ENCODE measurements at regions not wholly inside any gene's neighbourhood (a gene's known extent, or its start where the extent isn't known, plus 50 kb on each side); places are given as distances from the start of the nearest gene placed in this dataset.

GRCh38 chr18:31227497-31228229 lies 65.0 kb upstream of the DSC1 start:
- H2AFZ ChIP-seq (ENCODE audit: insufficient read depth, low read depth, low read length, poor library complexity, severe bottlenecking) = no peak overlapping the region
- Mint-ChIP-seq H3K4me1 (no peaks in the 10 kb centered on the region), H3K27me3 (ENCODE audit: low read depth in 3 of 3) (peaks cover 2 to 5% (median 4%) of the 10 kb centered on the region in 3 donors), H3K27ac (no peak overlapping the region), H3K36me3 (no peaks in the 10 kb centered on the region), H3K4me3 (no peak overlapping the region), H3K9me3 (peaks cover 0 to 5% (median 0%) of the 10 kb centered on the region in 7 donors)
- DNase-seq = no peak
- WGBS (ENCODE audit: insufficient coverage) = 100% methylated on average over 1 of the region's 1 CpG
- TF ChIP-seq CTCF (IDR thresholded peaks at IDR 0.05) = no peak
- H3K9me3 ChIP-seq (replicated peaks in 1 of 2; ENCODE audit: control insufficient read depth in 1 of 2, insufficient read depth in 1 of 2, low read length in 2 of 2) = no peaks in the 10 kb centered on the region
- no peaks in the 10 kb centered on the region for H3K36me3 ChIP-seq (replicated peaks in 1 of 2; ENCODE audit: control insufficient read depth in 1 of 2, insufficient read depth in 2 of 2, low read length in 2 of 2)
- H3K27me3 ChIP-seq (ENCODE audit: control insufficient read depth in 2 of 2, insufficient read depth in 2 of 2, low read length in 2 of 2) = no peaks in the 10 kb centered on the region
- no peak overlapping the region for H3K27ac ChIP-seq (ENCODE audit: low read depth in 1 of 2, low read length in 2 of 2)
- no peaks in the 10 kb centered on the region for H3K79me2 ChIP-seq (ENCODE audit: insufficient read depth, low read length)
- H4K20me1 ChIP-seq (ENCODE audit: insufficient read depth, low read length) = no peaks in the 10 kb centered on the region
- no peak overlapping the region for H3K9ac ChIP-seq (ENCODE audit: insufficient read depth, low read length, poor library complexity, severe bottlenecking)
- intact Hi-C loops (cut with micrococcal nuclease) = no loop called here
- no peak overlapping the region for H3K4me2 ChIP-seq (replicated peaks; ENCODE audit: extremely low read depth, low read length, poor library complexity, severe bottlenecking)
- no peaks in the 10 kb centered on the region for H3K4me1 ChIP-seq (ENCODE audit: control insufficient read depth in 1 of 2, insufficient read depth in 2 of 2, low read length in 2 of 2)
- no peak overlapping the region for H3K4me3 ChIP-seq (replicated peaks in 1 of 3; ENCODE audit: low read depth in 2 of 3, low read length in 3 of 3)

- no peak for TF ChIP-seq CTCF (IDR thresholded peaks at IDR 0.05)
- Histone ChIP-seq H3K27ac (ENCODE audit: low read depth in 1 of 2, low read length in 2 of 2) (no peak overlapping the region), H3K4me2 (replicated peaks; ENCODE audit: extremely low read depth, low read length, poor library complexity, severe bottlenecking) (no peak overlapping the region), H2AFZ (ENCODE audit: insufficient read depth, low read depth, low read length, poor library complexity, severe bottlenecking) (no peak overlapping the region), H3K4me1 (ENCODE audit: control insufficient read depth in 1 of 2, insufficient read depth in 2 of 2, low read length in 2 of 2) (no peaks in the 10 kb centered on the region), H3K9ac (ENCODE audit: insufficient read depth, low read length, poor library complexity, severe bottlenecking) (no peak overlapping the region), H3K9me3 (replicated peaks in 1 of 2; ENCODE audit: control insufficient read depth in 1 of 2, insufficient read depth in 1 of 2, low read length in 2 of 2) (no peaks in the 10 kb centered on the region), H4K20me1 (ENCODE audit: insufficient read depth, low read length) (no peaks in the 10 kb centered on the region), H3K79me2 (ENCODE audit: insufficient read depth, low read length) (no peaks in the 10 kb centered on the region), H3K36me3 (replicated peaks in 1 of 2; ENCODE audit: control insufficient read depth in 1 of 2, insufficient read depth in 2 of 2, low read length in 2 of 2) (no peaks in the 10 kb centered on the region), H3K27me3 (ENCODE audit: control insufficient read depth in 2 of 2, insufficient read depth in 2 of 2, low read length in 2 of 2) (no peaks in the 10 kb centered on the region), H3K4me3 (replicated peaks in 1 of 3; ENCODE audit: low read depth in 2 of 3, low read length in 3 of 3) (no peak overlapping the region)
- H3K27ac Mint-ChIP-seq = no peak overlapping the region
- DNase-seq = no peak
- peaks cover 0 to 10% (median 3%) of the 10 kb centered on the region in 3 donors for H3K27me3 Mint-ChIP-seq (ENCODE audit: low read depth in 3 of 3)
- H3K36me3 Mint-ChIP-seq = no peaks in the 10 kb centered on the region
- no CpG with 5 or more reads among the region's 2 CpGs for WGBS (ENCODE audit: insufficient coverage)
- no peaks in the 10 kb centered on the region for H3K4me1 Mint-ChIP-seq
- H3K9me3 Mint-ChIP-seq = peaks cover 0 to 3% (median 0%) of the 10 kb centered on the region in 7 donors
- intact Hi-C loops (cut with micrococcal nuclease) = no loop called here
- H3K4me3 Mint-ChIP-seq = no peak overlapping the region
These were observed 67.2 kb upstream of the DSC1 start for GRCh38 chr18:31229829-31230228.

Data from CD14-positive monocyte (primary cell).